Activated CD4-positive, alpha-beta T cell treated with anti-CD3 and anti-CD28 coated beads, Interleukin-2, amount 10 ng/mL, durations not matched to agents 7 days and 5 days (primary cell): ENCODE measurements at regions not wholly inside any gene's neighbourhood (a gene's known extent, or its start where the extent isn't known, plus 50 kb on each side); places are given as distances from the start of the nearest gene placed in this dataset.
A peak's percentile ranks its signal among the peaks of the same experiment; 100 is the strongest.

Source experiments
- CTCF ChIA-PET: fragments of 350-600 bp; sonication (Branson Sonifier 250); formaldehyde crosslinking; loops from one replicate; lab custom pipeline; 2021; ENCODE audit warnings: antibody characterized with exemption; lab: Charles Lee
- POLR2A ChIA-PET: fragments of 350-600 bp; sonication (Branson Sonifier 250); formaldehyde crosslinking; loops from one replicate; lab custom pipeline; 2021; ENCODE audit warnings: antibody characterized with exemption; lab: Charles Lee
- DNase-seq: peaks from one replicate; pipeline ENCODE4 v3.0.0-alpha.2; 2020
- H3K27ac Mint-ChIP-seq: one replicate; pipeline ENCODE4 v1.8.0; 2021; ENCODE audit warnings: mild to moderate bottlenecking, moderate library complexity, mixed read lengths
- H3K27me3 Mint-ChIP-seq: one replicate; pipeline ENCODE4 v1.8.0; 2021; ENCODE audit warnings: mixed read lengths
- H3K36me3 Mint-ChIP-seq: one replicate; pipeline ENCODE4 v1.8.0; 2021; ENCODE audit warnings: low read depth, mixed read lengths
- H3K4me1 Mint-ChIP-seq: one replicate; pipeline ENCODE4 v1.8.0; 2021; ENCODE audit warnings: mixed read lengths
- H3K4me3 Mint-ChIP-seq: one replicate; pipeline ENCODE4 v1.8.0; 2021; ENCODE audit warnings: mild to moderate bottlenecking, moderate library complexity, mixed read lengths
- H3K9me3 Mint-ChIP-seq: one replicate; pipeline ENCODE4 v1.8.0; 2021; ENCODE audit warnings: mixed read lengths

DNA sequence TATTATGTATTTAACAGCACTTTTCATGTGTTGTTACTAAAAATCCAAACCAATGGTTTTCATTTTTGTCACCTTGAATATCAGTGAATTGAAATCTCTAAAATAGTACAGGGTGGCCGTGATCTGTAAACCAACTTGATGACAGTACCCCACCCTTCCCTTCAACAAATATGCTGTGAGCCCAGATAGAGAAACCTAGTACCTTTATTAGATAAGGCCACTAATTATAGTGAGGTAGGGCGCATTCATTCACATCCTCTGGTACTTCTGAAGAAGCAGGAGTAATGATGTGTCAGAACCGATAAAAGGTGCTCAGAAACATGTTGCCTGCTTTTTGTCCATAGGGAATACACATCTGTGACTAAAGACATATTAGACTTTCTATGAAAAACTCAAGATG is 409.5 kb downstream of the GJA1 start:
- no peak overlapping the region for H3K27ac Mint-ChIP-seq
- H3K9me3 Mint-ChIP-seq, result no peaks in the 10 kb centered on the region
- ChIA-PET POLR2A (no interaction called here), CTCF (no interaction called here)
- H3K36me3 Mint-ChIP-seq, result no peaks in the 10 kb centered on the region
- H3K4me1 Mint-ChIP-seq, result peaks cover 4% of the 10 kb centered on the region
- H3K27me3 Mint-ChIP-seq, result no peaks in the 10 kb centered on the region
- H3K4me3 Mint-ChIP-seq, result no peak overlapping the region
- DNase-seq, result no peak

DNA sequence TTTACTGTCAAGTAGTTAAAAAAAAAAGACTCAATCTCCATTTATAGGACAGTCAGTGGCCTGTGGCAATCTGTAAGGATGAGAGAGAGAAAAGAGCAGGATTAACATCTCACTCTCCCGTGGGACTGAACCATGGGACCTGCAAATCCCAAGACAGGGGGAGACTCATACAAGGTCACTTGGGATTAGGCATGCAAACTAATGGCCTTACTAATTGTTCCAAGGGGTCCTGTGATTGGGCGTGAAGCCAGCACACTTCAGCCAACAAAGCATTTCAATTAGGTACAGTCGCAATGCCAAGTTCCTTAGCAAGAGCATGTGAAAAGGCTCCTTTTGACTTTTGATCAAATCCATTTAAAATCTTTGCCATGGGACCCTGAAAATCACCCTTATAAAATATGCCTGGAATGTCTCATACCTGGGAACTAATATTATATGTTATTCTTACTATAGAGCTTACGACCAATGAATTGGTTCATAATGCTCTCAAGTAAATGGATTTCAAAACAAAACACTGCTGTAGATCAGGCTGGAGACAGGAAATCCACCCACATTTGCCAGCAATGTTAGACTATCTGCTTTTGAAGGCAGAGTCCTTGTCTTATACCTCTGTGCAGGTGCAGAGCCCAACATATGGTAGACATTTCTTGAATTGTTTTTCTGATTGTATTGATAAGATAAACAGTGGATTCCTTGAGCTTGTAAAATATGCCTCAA is 412.5 kb downstream of the GJA1 start:
- no peaks in the 10 kb centered on the region for H3K36me3 Mint-ChIP-seq
- no peaks in the 10 kb centered on the region for H3K9me3 Mint-ChIP-seq
- H3K4me1 Mint-ChIP-seq, result peaks cover 4% of the 10 kb centered on the region
- no peak overlapping the region for H3K27ac Mint-ChIP-seq
- CTCF ChIA-PET, result interaction anchor here (0.6 kb wide), 1 partner anchor 526 kb away, joined by 4 read pairs; no protein-coding TSS in a partner anchor
- POLR2A ChIA-PET, result no interaction called here
- no peak overlapping the region for H3K4me3 Mint-ChIP-seq
- DNase-seq, result no peak
- no peaks in the 10 kb centered on the region for H3K27me3 Mint-ChIP-seq

GRCh38 chr6:121848523-121849255 is 413.2 kb downstream of the GJA1 start:
- H3K4me3 Mint-ChIP-seq, result no peak overlapping the region
- H3K27me3 Mint-ChIP-seq, result no peaks in the 10 kb centered on the region
- DNase-seq, result no peak
- ChIA-PET CTCF (interaction anchor here (0.6 kb wide), 2 partner anchors 527 to 1629 kb away, joined by 3 to 4 read pairs; no protein-coding TSS in a partner anchor), POLR2A (no interaction called here)
- H3K27ac Mint-ChIP-seq, result no peak overlapping the region
- peaks cover 4% of the 10 kb centered on the region for H3K4me1 Mint-ChIP-seq
- no peaks in the 10 kb centered on the region for H3K9me3 Mint-ChIP-seq
- no peaks in the 10 kb centered on the region for H3K36me3 Mint-ChIP-seq

DNA sequence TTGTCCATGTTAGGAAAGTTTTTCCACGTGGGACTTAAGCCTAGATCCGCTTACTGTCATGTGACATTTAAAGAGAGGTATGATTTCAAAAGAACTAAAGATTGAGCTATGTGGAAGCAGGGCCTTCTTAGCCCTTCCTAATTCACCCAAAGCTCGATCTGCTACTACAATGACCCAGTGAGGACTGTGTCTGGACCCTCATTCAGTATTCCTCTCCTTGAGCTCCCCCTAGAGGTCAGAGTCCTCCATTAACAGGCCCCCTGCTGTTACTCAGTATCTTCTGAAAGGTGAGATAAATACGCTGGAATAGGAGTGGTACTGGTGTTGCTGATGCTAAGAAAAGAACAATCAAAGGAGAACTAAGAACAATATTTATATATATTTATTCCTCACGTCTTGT is 414.0 kb downstream of the GJA1 start:
- H3K27ac Mint-ChIP-seq, result no peak overlapping the region
- no peak overlapping the region for H3K4me3 Mint-ChIP-seq
- H3K36me3 Mint-ChIP-seq, result no peaks in the 10 kb centered on the region
- no peaks in the 10 kb centered on the region for H3K27me3 Mint-ChIP-seq
- peaks cover 4% of the 10 kb centered on the region for H3K4me1 Mint-ChIP-seq
- peak; percentile 46 for DNase-seq
- no peaks in the 10 kb centered on the region for H3K9me3 Mint-ChIP-seq
- CTCF ChIA-PET, result interaction anchor here (0.6 to 1.1 kb wide), 2 partner anchors 21 to 1630 kb away, joined by 3 to 4 read pairs; no protein-coding TSS in a partner anchor
- POLR2A ChIA-PET, result no interaction called here

- H3K4me1 Mint-ChIP-seq, result peaks cover 4% of the 10 kb centered on the region
- H3K27ac Mint-ChIP-seq, result no peak overlapping the region
- CTCF ChIA-PET, result no interaction called here
- POLR2A ChIA-PET, result no interaction called here
- no peaks in the 10 kb centered on the region for H3K36me3 Mint-ChIP-seq
- H3K27me3 Mint-ChIP-seq, result no peaks in the 10 kb centered on the region
- H3K9me3 Mint-ChIP-seq, result no peaks in the 10 kb centered on the region
- DNase-seq, result no peak
- H3K4me3 Mint-ChIP-seq, result no peak overlapping the region
Measured at GRCh38 chr6:121851056-121851455, 415.6 kb downstream of the GJA1 start.

- H3K36me3 Mint-ChIP-seq, result no peaks in the 10 kb centered on the region
- H3K4me3 Mint-ChIP-seq, result no peak overlapping the region
- ChIA-PET POLR2A (no interaction called here), CTCF (no interaction called here)
- H3K9me3 Mint-ChIP-seq, result no peaks in the 10 kb centered on the region
- H3K27ac Mint-ChIP-seq, result no peak overlapping the region
- no peaks in the 10 kb centered on the region for H3K4me1 Mint-ChIP-seq
- no peaks in the 10 kb centered on the region for H3K27me3 Mint-ChIP-seq
- DNase-seq, result no peak
Measured at GRCh38 chr6:121853686-121854085, 418.2 kb downstream of the GJA1 start.

DNA sequence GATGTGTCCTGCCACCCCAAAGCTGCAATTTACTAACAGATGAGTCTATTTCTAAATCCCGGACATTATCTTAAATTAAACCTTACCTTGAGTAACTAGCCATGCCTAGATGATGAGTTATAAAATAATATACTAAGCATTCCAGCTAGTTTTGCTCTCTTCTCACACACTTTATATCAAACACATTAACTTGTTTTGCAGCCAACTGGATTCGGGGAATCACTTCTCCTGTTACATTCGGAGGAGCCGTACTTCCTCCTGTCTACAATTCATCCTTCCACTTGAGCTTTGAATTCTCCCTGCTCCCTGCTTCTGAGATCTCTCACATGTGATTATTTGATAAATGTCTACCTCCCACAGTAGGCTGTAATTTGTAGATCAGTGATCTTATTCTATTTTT is 420.1 kb downstream of the GJA1 start:
- Mint-ChIP-seq H3K9me3 (no peaks in the 10 kb centered on the region), H3K27ac (no peak overlapping the region), H3K4me1 (no peaks in the 10 kb centered on the region), H3K36me3 (no peaks in the 10 kb centered on the region), H3K4me3 (no peak overlapping the region), H3K27me3 (no peaks in the 10 kb centered on the region)
- POLR2A ChIA-PET, result no interaction called here
- DNase-seq, result no peak
- CTCF ChIA-PET, result no interaction called here

GRCh38 chr6:121856296-121856695 is 420.9 kb downstream of the GJA1 start:
- Mint-ChIP-seq H3K27ac (no peak overlapping the region), H3K4me3 (no peak overlapping the region), H3K36me3 (no peaks in the 10 kb centered on the region), H3K9me3 (no peaks in the 10 kb centered on the region), H3K27me3 (no peaks in the 10 kb centered on the region), H3K4me1 (no peaks in the 10 kb centered on the region)
- ChIA-PET POLR2A (no interaction called here), CTCF (no interaction called here)
- no peak for DNase-seq

GRCh38 chr6:121857551-121857950 is 422.1 kb downstream of the GJA1 start:
- ChIA-PET POLR2A (no interaction called here), CTCF (no interaction called here)
- no peaks in the 10 kb centered on the region for H3K9me3 Mint-ChIP-seq
- no peak overlapping the region for H3K27ac Mint-ChIP-seq
- H3K36me3 Mint-ChIP-seq, result no peaks in the 10 kb centered on the region
- H3K4me1 Mint-ChIP-seq, result no peaks in the 10 kb centered on the region
- no peak overlapping the region for H3K4me3 Mint-ChIP-seq
- H3K27me3 Mint-ChIP-seq, result no peaks in the 10 kb centered on the region
- no peak for DNase-seq

- POLR2A ChIA-PET, result no interaction called here
- no peaks in the 10 kb centered on the region for H3K9me3 Mint-ChIP-seq
- H3K27me3 Mint-ChIP-seq, result no peaks in the 10 kb centered on the region
- H3K36me3 Mint-ChIP-seq, result no peaks in the 10 kb centered on the region
- no peak for DNase-seq
- CTCF ChIA-PET, result interaction anchor here (0.6 kb wide), 1 partner anchor 160 kb away, joined by 3 read pairs; no protein-coding TSS in a partner anchor
- H3K4me3 Mint-ChIP-seq, result no peak overlapping the region
- H3K27ac Mint-ChIP-seq, result no peak overlapping the region
- H3K4me1 Mint-ChIP-seq, result no peaks in the 10 kb centered on the region
Measured at GRCh38 chr6:121858310-121858709, 422.9 kb downstream of the GJA1 start.

DNA sequence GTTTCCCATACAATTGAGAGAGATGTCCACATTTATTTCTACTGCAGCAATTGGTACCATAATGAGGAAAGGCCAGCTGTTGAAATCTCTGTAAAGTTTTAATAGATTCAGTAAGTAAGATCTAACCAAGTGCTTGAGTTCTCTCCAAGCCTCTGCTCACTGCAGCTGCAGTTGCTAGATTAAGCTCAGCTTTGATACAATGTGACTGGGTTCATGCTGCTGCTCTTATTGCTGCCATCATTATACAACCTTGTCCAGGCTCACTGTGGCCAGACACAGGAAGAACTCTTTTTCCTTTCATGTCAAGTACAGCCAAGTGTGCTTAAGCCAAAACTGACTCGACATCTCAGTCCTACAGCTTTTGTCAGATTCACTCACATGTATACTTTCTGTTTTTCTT is 423.5 kb downstream of the GJA1 start:
- Mint-ChIP-seq H3K27ac (no peak overlapping the region), H3K9me3 (no peaks in the 10 kb centered on the region), H3K36me3 (no peaks in the 10 kb centered on the region), H3K27me3 (no peaks in the 10 kb centered on the region), H3K4me3 (no peak overlapping the region), H3K4me1 (no peaks in the 10 kb centered on the region)
- no peak for DNase-seq
- POLR2A ChIA-PET, result no interaction called here
- CTCF ChIA-PET, result no interaction called here

- H3K4me3 Mint-ChIP-seq, result no peak overlapping the region
- no peak for DNase-seq
- H3K9me3 Mint-ChIP-seq, result no peaks in the 10 kb centered on the region
- H3K36me3 Mint-ChIP-seq, result no peaks in the 10 kb centered on the region
- ChIA-PET CTCF (no interaction called here), POLR2A (no interaction called here)
- H3K27me3 Mint-ChIP-seq, result no peaks in the 10 kb centered on the region
- H3K27ac Mint-ChIP-seq, result no peak overlapping the region
- no peaks in the 10 kb centered on the region for H3K4me1 Mint-ChIP-seq
Measured at GRCh38 chr6:121865811-121866210, 430.4 kb downstream of the GJA1 start.

DNA sequence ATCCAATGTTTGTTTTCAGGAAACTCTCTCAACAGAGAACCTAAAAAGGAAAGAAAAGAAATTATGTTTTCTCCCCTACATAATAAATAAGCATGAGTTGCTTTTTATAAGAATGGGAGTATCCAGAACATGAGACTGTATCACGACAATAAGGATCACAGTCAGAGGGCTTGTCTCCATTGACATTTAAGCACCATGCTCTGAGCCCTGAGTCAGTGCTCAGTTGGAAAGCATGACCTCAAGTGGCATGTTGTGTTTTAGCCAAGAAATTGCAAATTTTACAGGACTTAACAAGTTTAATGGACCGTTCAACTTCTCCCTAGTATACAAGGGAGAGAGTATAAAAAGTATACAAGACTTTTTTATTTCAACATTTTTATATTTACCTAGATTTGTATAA is 431.6 kb downstream of the GJA1 start:
- Mint-ChIP-seq H3K36me3 (no peaks in the 10 kb centered on the region), H3K9me3 (no peaks in the 10 kb centered on the region), H3K4me1 (no peaks in the 10 kb centered on the region), H3K27me3 (no peaks in the 10 kb centered on the region), H3K27ac (no peak overlapping the region), H3K4me3 (no peak overlapping the region)
- CTCF ChIA-PET, result no interaction called here
- POLR2A ChIA-PET, result no interaction called here
- DNase-seq, result no peak
